DMS 273 (cell line): ENCODE measurements at regions not wholly inside any gene's neighbourhood (a gene's known extent, or its start where the extent isn't known, plus 50 kb on each side); places are given as distances from the start of the nearest gene placed in this dataset.

Source experiments
- DNase-seq: peaks from one replicate; lab custom pipeline; 2025; ENCODE audit not compliant: unreplicated experiment; lab: John Stamatoyannopoulos, UW

GRCh38 chr20:57047281-57048026, 219.0 kb downstream of the BMP7 start:
- DNase-seq, result peak; percentile 22

- DNase-seq, result peak; percentile 69
These were observed 218.2 kb downstream of the BMP7 start for GRCh38 chr20:57048027-57048869.

GRCh38 chr20:57049296-57049695, 217.1 kb downstream of the BMP7 start:
- no peak for DNase-seq

- DNase-seq, result no peak
These were observed 215.3 kb downstream of the BMP7 start for GRCh38 chr20:57051096-57051495.

GRCh38 chr20:57053067-57053466, 213.4 kb downstream of the BMP7 start:
- no peak for DNase-seq

- no peak for DNase-seq
These were observed 212.5 kb downstream of the BMP7 start for GRCh38 chr20:57053793-57054552.

GRCh38 chr20:57055345-57055744, 211.1 kb downstream of the BMP7 start:
- no peak for DNase-seq

GRCh38 chr20:57056651-57057050, 209.8 kb downstream of the BMP7 start:
- no peak for DNase-seq

GRCh38 chr20:57059055-57059596, 207.3 kb downstream of the BMP7 start:
- no peak for DNase-seq

- no peak for DNase-seq
These were observed 205.9 kb downstream of the BMP7 start for GRCh38 chr20:57060407-57061050.

GRCh38 chr20:57061051-57061900, 205.2 kb downstream of the BMP7 start:
- DNase-seq, result peak; percentile 75

- DNase-seq, result no peak
These were observed 204.2 kb downstream of the BMP7 start for GRCh38 chr20:57062241-57062640.

GRCh38 chr20:57062696-57063270, 203.7 kb downstream of the BMP7 start:
- no peak for DNase-seq

- DNase-seq, result no peak
These were observed 201.6 kb downstream of the BMP7 start for GRCh38 chr20:57064836-57065235.

GRCh38 chr20:57065646-57066045, 200.8 kb downstream of the BMP7 start:
- no peak for DNase-seq

GRCh38 chr20:57066126-57066900, 200.1 kb downstream of the BMP7 start:
- no peak for DNase-seq

GRCh38 chr20:57069442-57069841, 197.0 kb downstream of the BMP7 start:
- no peak for DNase-seq

GRCh38 chr20:57070296-57070695, 196.1 kb downstream of the BMP7 start:
- DNase-seq, result no peak

GRCh38 chr20:57071283-57071731, 195.1 kb downstream of the BMP7 start:
- no peak for DNase-seq
